ENCODE measurements at regions not wholly inside any gene's neighbourhood (a gene's known extent, or its start where the extent isn't known, plus 50 kb on each side); places are given as distances from the start of the nearest gene placed in this dataset.

DNA sequence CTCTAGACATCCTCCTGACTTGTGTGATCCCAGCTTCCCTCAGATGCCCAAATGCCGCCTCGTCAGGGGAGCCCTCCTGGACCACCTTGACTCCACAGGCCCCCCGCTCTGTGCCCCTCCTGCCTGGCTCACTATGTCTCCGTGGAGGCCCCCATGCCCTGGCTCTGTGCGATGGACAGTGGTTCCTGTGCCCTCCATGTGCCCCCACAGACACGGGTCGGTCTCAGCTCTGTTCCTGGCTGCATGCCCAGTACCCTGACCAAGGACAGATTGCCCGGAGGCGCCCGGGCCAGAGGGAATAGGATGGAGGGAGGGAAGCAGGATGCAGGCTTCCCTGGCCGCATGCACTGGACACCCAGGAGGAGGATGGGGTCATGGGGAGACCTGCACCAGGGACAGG is 1274.6 kb downstream of the BRD1 start:
- no peak for TF ChIP-seq CTCF (IDR thresholded peaks at IDR 0.05)
- no peak for TF ChIP-seq POLR2A (IDR thresholded peaks at IDR 0.05)
- peaks cover 0 to 49% (median 7%) of the 10 kb centered on the region in 9 donors for H3K27me3 ChIP-seq
- no peaks in the 10 kb centered on the region for H3K9me3 ChIP-seq
- H3K36me3 ChIP-seq, result no peaks in the 10 kb centered on the region
- DNase-seq (peak in 1 of 5 donors; percentile 54), ATAC-seq (no peak)
- intact Hi-C loops (cut with DNase I), result no loop called here
- no peak overlapping the region for H3K27ac ChIP-seq
- WGBS, 4 donors, result 53 to 63% (median 59%) methylated on average over 9 to 11 of the region's 11 CpGs
- H3K4me3 ChIP-seq, result no peak overlapping the region
- no peaks in the 10 kb centered on the region for H3K4me1 ChIP-seq

DNA sequence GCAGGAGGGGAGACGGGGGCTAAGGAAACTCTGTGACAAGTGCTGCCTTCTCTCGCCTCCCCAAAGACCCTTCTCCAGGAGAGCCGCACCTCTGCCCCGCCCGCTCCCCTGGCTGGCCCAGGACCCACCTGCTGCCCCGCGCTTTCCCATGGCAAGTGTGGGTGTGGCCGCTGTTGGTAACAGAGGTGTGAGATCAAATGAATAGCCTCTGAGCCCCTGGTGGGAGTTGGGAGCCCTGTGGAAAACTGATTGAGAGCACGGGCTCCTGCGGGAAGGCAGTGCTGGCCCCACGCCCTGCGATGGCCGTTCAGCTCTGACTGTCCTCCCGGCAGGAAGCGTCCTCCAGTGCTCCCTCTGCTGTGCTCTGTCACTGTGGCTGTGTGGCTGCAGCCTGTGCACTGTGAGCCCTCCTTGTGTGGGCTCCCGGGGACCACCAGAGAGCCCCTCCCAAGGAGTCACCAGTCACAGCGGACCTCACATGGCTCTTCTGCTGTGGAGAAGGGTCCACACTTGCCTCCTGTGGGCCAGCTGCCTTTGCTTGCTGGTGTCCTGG is 1275.9 kb downstream of the BRD1 start:
- Histone ChIP-seq H3K4me3 (no peak overlapping the region), H3K36me3 (no peaks in the 10 kb centered on the region), H3K4me1 (no peaks in the 10 kb centered on the region), H3K27me3 (peaks cover 0 to 49% (median 7%) of the 10 kb centered on the region in 9 donors), H3K9me3 (no peaks in the 10 kb centered on the region), H3K27ac (no peak overlapping the region)
- intact Hi-C loops (cut with DNase I), result no loop called here
- TF ChIP-seq POLR2A (IDR thresholded peaks at IDR 0.05) (no peak), CTCF (IDR thresholded peaks at IDR 0.05) (no peak)
- ATAC-seq, result no peak
- DNase-seq, result peak in 1 of 5 donors; percentile 20
- WGBS, 4 donors, result 67 to 75% (median 72%) methylated on average over 11 to 17 of the region's 17 CpGs

DNA sequence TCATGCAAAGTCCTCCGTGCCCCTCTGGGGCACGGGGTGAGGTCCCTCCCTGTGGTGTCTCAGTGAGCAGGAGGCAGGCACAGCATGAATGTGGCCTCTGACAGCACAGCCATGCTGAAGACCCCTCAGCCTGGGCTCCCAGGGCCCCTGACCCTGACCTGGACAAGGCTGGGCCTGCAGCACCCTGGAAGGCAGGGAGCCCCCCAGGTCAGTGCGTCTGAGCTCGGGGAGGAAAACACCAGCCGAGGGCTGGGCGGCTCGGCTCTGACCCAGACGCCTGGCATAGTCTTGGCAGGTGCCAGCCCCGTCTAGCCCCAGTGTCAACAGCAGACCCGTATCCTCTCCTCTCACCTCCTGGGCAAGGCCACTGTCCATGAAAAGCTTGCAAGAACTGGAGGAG is 1276.6 kb downstream of the BRD1 start:
- no peak overlapping the region for H3K4me3 ChIP-seq
- intact Hi-C loops (cut with DNase I), result no loop called here
- no peaks in the 10 kb centered on the region for H3K4me1 ChIP-seq
- ATAC-seq (no peak), DNase-seq (peak in 1 of 5 donors; percentile 51)
- peaks cover 0 to 45% (median 7%) of the 10 kb centered on the region in 9 donors for H3K27me3 ChIP-seq
- H3K36me3 ChIP-seq, result no peaks in the 10 kb centered on the region
- TF ChIP-seq POLR2A (IDR thresholded peaks at IDR 0.05), result no peak
- no peaks in the 10 kb centered on the region for H3K9me3 ChIP-seq
- no peak overlapping the region for H3K27ac ChIP-seq
- 84 to 91% (median 86%) methylated on average over 8 to 10 of the region's 10 CpGs for WGBS, 4 donors

GRCh38 chr22:48548391-48548790 is 1279.3 kb downstream of the BRD1 start:
- Histone ChIP-seq H3K27ac (no peak overlapping the region), H3K4me3 (no peak overlapping the region), H3K36me3 (no peaks in the 10 kb centered on the region), H3K9me3 (no peaks in the 10 kb centered on the region), H3K4me1 (no peaks in the 10 kb centered on the region), H3K27me3 (peaks cover 0 to 42% (median 5%) of the 10 kb centered on the region in 9 donors)
- TF ChIP-seq CTCF (IDR thresholded peaks at IDR 0.05) (no peak), POLR2A (IDR thresholded peaks at IDR 0.05) (no peak)
- intact Hi-C loops (cut with DNase I), result no loop called here
- ATAC-seq, result no peak
- DNase-seq, result peak in 1 of 5 donors; percentile 61
- WGBS, 4 donors, result 84 to 88% (median 87%) methylated on average over 7 to 8 of the region's 8 CpGs

DNA sequence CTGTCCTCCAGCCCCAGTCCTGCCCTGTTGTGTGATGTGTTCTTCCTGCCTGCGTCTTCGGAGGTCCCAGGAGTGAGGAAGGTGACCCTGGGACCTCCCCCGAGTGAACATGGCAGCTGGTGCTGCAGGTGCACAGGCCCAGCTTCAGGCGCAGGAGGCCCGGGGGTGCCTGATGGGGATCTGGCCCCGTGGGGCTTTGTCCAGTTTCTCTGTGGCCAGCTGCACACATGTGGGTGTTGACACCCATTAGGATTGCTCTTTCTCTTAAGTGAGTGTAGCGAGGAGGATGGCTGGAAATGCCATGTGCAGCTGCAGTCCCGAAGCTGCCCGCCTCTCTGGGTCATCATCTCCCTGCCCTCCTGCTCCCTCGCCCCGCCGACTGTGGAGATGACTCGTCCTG is 1279.7 kb downstream of the BRD1 start:
- no peak for ATAC-seq
- no peak for TF ChIP-seq CTCF (IDR thresholded peaks at IDR 0.05)
- no peak for TF ChIP-seq POLR2A (IDR thresholded peaks at IDR 0.05)
- no peak overlapping the region for H3K4me3 ChIP-seq
- H3K27me3 ChIP-seq, result peaks cover 0 to 46% (median 5%) of the 10 kb centered on the region in 9 donors
- no peaks in the 10 kb centered on the region for H3K36me3 ChIP-seq
- no peaks in the 10 kb centered on the region for H3K9me3 ChIP-seq
- peak in 1 of 5 donors; percentile 12 for DNase-seq
- intact Hi-C loops (cut with DNase I), result no loop called here
- H3K4me1 ChIP-seq, result no peaks in the 10 kb centered on the region
- no peak overlapping the region for H3K27ac ChIP-seq
- WGBS, 4 donors, result 77 to 85% (median 81%) methylated on average over 8 to 13 of the region's 13 CpGs

All from heart left ventricle (tissue), 16 donors.